Activated T-helper 1 cell treated with Interleukin-2 at 50 U/mL for 16 hours (primary cell): ENCODE measurements at regions not wholly inside any gene's neighbourhood (a gene's known extent, or its start where the extent isn't known, plus 50 kb on each side); places are given as distances from the start of the nearest gene placed in this dataset.

Experiments used
- DNase-seq: peaks from one replicate; pipeline ENCODE4 v3.0.0-alpha.2; 2020; ENCODE audit warnings: low read depth

DNA sequence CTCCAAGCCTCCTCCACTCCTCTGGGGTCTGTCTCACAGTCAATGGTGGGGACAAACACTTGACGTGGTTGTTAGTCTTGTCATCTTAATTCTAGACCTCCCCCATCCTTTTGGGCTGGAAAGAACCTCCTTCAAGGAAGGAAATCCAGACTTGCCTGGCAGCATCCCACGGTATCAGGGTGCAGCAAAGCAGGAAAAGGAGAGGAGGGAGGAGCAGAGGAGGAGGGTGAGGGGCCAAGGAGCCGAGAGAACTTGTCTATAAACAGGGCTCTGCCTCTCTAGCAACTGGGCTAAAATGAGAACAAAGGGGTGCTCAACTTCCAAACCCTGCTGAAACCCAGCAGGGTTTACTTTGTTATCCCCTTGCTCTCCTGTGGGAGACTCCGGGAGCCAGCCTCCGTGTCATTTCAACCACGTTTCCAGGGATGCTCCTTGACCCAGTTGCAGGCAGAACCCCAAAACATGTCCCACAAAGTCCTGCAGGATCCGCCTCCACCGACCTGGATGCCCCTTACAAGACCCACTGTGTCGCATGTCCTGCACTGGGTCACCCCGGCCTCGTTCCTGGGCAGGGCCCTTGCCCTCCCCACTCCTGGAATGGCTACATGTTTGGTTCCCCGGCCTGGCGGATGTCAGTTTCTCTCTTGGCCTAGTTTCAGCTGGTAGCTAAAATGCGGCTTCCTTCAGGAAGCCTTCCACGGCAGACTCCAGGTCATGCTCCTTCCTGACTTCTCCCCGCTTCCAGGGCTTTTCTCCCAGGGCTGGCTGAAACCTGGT is 69.7 kb upstream of the MGMT start:
- DNase-seq: no peak

DNA sequence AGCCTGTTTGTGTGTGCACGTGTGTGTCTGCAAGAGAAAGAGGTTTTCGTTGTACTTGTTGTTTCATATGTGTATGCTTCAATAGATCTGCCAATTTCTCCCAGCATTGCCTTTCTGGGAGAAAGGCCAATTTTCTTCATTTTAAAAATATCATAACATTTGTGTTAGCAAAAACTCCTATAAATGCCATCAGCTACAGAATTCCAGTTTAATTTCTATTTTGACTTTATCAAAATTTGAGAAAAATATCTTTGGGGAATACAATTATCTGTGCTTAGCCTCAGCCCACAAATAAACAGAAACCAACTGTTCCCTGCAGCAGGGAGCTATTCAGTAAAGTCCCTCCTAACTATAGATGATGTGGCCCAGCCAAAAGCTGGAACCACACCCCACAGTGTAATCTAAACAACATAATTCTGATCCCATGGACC is 68.3 kb upstream of the MGMT start:
- DNase-seq: no peak

DNA sequence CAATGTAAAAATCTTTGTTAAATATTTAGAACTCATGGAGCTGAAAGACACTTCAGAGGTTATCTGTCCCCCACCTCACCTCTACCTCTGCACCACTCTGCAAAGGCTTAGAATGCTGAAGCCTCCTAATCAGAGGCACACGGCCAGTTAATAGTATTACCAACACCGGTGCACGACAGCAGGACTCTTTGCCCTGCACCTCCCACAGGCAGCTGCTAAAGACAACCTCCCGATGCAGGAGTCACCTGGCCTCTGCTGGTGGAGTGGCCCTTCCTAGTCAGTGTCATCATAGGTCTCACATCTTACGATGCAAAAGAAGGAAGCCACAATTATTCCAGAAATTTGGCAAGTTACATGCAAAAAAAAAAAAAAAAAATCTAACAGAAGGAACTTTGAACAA is 66.6 kb upstream of the MGMT start:
- DNase-seq: no peak

DNA sequence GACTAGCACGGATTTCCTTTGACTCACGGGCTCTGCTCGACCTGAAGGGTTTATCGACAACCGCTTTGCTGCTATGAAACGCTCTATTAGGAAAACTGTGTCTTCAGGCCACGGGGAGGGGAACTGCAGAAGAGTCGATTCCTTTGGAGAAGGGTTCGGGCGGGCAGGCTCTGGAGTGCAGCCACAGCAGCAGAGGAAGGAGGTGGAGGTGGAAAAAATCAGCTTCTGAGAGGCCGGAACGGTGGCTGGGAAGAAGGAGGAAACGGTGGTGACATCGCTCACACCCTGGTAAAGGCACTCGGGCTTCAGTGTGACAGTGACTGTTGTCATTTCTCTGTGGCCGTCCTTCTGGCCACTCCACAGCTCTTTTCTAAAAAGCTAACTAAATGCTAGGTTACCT is 64.6 kb upstream of the MGMT start:
- no peak for DNase-seq

DNA sequence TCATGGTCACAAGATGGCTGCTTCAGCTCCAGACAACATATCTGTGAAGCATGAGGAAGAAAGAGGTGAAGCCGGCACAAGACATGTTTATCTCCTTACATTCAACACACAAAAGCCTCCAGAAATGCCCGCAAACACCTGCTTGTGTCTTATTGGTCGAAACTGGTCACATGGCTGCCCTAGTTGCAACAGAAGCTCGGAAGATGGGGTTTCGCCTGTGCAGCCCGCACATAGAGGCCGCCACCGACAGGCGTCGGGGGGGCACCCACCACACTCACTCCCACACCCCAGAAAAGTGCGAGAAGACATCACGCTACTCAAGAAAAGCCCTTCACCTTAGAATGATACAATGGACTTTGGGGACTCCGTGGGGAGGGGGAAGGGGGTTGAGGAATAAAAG is 63.0 kb upstream of the MGMT start:
- no peak for DNase-seq

DNA sequence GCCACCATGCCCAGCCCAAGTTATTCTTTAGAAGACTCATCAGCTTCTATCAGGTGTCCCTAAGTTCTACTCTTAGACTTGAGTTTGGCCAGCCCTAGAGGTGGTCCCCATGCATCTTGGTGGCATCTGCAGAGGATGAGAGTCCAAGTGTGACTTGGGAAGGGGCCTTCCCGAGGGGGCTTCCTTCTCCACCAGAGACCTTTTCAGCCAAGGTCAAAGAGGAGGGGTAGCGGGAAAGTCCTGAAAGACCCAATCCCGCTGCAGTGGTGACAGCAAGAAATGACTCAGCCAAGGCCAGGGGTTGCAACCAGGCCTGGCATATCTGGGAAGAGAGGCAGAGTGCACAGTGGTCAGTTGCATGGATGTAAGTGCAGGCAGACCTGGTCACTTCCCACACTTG is 61.7 kb upstream of the MGMT start:
- DNase-seq: no peak

DNA sequence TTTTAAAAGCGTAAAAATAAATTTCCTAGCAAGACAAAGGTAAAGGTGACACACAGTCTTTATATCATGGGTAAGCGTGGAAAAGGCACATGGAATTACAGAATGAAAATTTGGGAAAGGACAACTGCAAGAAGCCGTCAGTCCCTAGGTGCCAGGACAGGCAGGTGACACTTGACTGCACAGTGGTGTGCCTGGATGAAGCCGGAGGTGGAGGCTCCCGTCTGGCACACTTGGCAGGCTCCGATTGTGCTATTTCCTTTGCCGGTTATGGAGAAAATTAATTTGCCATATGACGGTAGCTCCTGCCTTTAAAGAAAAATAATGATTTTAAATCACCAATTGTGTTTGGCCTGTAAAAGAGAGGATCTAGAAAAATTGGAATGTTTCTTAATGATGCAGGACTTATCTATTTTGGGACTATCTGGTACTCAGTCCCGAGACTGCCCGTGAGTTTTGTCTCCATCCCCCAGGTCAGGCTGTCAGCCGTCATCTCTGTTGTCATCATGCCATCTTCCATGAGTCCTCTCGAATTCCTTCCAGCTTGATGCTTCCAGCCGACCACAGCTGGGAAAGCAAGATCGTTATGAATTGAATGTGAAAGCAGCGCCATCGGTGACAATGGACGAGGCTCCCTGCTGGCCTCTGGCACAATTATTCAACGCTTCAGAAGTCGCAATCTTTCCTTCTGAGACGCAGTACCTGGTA is 56.2 kb upstream of the MGMT start:
- no peak for DNase-seq

DNA sequence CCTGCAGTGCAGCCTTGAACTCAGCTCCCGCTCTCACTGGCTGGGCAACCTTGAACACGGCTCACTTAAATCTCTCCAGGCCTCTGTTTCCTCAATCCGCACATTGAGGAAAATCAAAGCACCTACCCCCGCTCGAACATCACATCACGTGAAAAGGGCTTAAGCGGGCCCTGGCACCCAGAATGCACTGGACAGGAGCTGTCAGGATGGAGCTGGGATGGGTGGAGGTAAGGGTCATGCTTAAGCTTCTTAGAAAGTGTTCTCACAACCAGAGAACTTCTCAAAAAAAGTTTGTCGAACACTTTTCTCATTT is 55.7 kb upstream of the MGMT start:
- no peak for DNase-seq

DNA sequence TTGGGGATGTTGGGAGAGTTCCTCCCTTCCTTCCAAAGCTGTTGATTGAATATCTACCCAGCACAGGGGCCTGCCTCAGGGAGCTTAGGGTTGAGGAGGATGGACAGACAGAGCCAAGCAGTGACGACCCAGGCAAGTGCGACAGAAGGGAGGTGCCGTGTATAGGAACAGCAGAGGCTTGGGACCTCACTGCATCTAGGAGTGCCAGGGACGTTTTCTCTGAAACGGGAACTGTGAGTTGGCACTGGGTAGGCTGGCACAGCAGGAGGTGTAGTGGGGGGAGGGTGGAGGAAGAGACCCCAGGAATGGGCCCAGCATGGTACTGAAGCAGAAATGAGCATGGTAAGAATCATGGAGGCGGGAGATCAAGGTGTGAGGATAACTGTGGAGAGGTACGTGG is 55.3 kb upstream of the MGMT start:
- no peak for DNase-seq

DNA sequence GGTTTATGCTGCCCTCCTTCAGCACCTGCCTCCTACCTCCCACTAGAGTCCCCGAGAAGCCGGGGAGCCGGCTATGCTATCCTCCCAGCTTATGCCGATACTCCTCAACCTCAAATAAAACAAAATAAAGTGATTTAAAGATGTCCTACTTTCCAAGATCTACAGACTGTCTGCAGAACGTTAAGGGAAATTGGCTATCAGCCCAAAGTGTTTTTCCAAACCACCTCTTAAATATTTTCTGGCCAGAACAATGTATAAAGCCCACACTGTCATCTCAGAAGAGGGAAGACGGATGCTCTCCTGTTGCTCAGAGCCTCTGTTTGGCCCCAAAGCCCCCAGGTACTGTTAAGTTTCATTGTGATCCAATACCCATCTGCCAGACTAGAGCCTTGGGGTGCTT is 54.0 kb upstream of the MGMT start:
- no peak for DNase-seq

DNA sequence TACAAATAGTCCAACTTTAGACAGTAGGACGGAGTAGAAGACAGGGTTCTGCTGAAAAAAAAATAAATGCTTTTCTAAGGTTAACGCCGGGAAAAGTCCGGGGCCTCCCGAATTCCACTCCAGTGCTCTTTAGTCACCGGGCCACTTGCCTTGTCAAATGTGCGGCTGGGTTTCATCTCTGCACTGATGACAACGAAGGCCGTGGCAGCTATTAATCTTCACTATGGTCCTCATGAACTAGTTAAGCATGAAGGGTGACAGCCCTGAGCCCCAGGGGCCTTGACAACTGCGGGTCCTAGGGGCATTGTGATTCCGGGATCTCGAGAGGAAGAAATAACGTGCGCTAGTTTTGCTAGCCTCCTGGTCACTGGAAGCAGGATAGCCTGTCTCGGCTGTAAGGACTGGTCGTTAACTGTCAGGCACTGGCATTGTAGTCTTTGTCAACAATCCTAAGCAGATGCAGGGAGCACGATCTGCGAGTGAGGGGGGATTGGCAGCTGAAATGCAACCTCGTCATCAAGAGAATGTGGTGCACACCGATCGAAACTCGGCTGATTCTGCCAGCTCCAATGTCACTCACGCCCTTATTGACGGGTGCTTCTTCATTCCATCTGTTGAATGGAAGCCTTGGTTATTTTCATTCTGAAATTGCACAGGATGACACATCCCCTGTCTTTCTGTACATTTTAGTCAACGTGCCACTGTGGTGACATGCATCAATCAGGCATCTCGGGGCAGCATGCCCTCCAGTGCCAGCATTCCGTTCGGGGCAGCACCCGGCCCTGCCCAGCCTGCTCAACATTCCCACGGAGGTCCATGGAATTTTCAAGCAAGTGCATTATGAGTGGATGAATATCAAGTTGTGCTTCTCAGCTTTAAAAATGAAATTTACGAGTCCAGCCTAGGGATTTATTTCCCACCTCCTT is 51.6 kb upstream of the MGMT start:
- no peak for DNase-seq

DNA sequence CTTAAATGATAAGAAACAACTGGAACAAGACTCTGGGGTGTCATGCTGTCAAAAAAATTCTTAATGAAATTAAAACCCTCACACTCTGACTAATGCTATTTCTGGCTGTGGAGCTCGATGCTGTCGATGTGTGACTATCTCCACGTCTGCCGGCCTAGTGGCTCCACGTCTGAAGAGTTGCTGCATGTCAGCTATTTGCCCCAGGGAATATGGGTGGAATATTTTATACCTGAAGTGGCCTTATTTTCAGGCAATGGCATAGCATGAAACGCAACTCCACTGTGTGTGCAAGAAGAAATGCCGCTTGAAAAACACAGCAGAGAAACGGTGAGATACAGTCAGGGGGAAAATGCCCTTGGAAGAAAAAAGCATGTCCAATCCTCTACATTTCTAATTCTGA is 50.9 kb upstream of the MGMT start:
- DNase-seq: no peak

DNA sequence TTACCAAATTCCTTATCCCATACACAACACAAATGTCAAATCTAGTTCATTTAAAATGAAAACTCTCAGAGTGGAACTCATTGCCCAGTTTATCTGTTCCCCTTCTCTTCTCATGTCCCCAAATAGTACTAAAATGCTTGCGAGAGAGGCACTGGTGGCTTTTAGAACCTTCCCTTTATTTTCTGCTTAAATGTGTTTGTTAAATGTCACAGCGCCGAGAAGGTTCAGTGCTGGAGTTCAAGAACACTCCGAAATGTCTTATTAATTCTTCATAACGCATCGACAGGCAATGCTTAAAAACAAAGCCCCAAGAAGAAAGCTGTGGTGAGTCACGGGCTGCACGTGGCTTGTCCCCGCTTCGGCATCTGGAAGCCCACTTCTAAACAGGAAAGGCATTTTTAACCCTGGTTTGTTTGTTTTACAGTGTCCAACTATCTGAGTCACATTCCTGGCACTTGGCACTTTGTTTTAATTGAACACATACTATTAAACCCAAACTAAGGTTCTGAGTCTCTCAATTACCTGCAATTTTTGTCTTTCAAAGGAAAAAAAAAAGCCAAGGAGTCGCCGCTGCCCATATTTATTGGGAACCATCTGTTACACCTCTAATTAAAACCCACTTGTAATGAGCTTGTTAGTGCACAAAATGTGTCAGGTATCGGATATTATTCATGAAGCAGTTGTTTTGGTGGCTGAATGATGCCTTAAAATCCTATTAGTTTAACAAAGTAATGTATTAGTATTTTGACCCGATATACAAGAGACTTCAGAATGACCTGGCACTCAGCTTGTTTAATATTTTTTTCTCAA is 49.9 kb upstream of the MGMT start:
- no peak for DNase-seq
